Caco-2 (cell line): ENCODE measurements at regions not wholly inside any gene's neighbourhood (a gene's known extent, or its start where the extent isn't known, plus 50 kb on each side); places are given as distances from the start of the nearest gene placed in this dataset.

Experiments
- BruUV-seq: library from RNA; stranded (reverse); fragments of 400-500 nt; replicated peaks from 2 replicates; lab custom pipeline; 2021; lab: Mats Ljungman, UMichigan
- CTCF ChIA-PET: fragments of 300-600 bp; sonication (Branson Sonifier 250); formaldehyde crosslinking; loops from one replicate; lab custom pipeline; 2022; ENCODE audit warnings: antibody characterized with exemption; lab: Charles Lee
- POLR2A ChIA-PET: fragments of 300-600 bp; sonication (Branson Sonifier 250); formaldehyde crosslinking; loops from one replicate; lab custom pipeline; 2022; ENCODE audit warnings: antibody characterized with exemption; lab: Charles Lee
- DNase-seq, 2 experiments: peaks; one replicate each; pipeline versions ENCODE4 v3.0.0 to v3.0.0-alpha.2; 2020 to 2022
- H3K27me3 ChIP-seq: replicated peaks from 2 replicates; pipeline ENCODE4 v1.6.0; 2011; ENCODE audit warnings: low read length; ENCODE audit not compliant: control insufficient read depth, insufficient read depth
- H3K36me3 ChIP-seq: 2 replicates; pipeline ENCODE4 v1.5.1; 2011; ENCODE audit warnings: low read length; ENCODE audit not compliant: control insufficient read depth, insufficient read depth
- H3K4me1 ChIP-seq: fragments of 250-450 bp; sonication (Bioruptor Pico); 2 replicates; pipeline ENCODE4 v1.5.1; 2020; ENCODE audit warnings: mild to moderate bottlenecking
- H3K4me3 ChIP-seq: 2 replicates; pipeline ENCODE4 v1.5.1; 2011; ENCODE audit warnings: low read depth, mild to moderate bottlenecking, control low read depth, low read length
- H3K9me3 ChIP-seq: fragments of 250-450 bp; sonication (Bioruptor Pico); 2 replicates; pipeline ENCODE4 v1.5.1; 2020; ENCODE audit warnings: mild to moderate bottlenecking, moderate library complexity
- H3K27ac Mint-ChIP-seq: one replicate; pipeline ENCODE4 v1.8.0; 2022; ENCODE audit warnings: mixed read lengths; ENCODE audit not compliant: unreplicated experiment
- H3K27me3 Mint-ChIP-seq: one replicate; pipeline ENCODE4 v1.8.0; 2022; ENCODE audit warnings: mixed read lengths; ENCODE audit not compliant: insufficient read depth, unreplicated experiment
- H3K36me3 Mint-ChIP-seq: one replicate; pipeline ENCODE4 v1.8.0; 2022; ENCODE audit warnings: mild to moderate bottlenecking, mixed read lengths; ENCODE audit not compliant: insufficient read depth, unreplicated experiment
- H3K4me1 Mint-ChIP-seq: one replicate; pipeline ENCODE4 v1.8.0; 2022; ENCODE audit warnings: low read depth, mixed read lengths; ENCODE audit not compliant: unreplicated experiment
- H3K4me3 Mint-ChIP-seq: one replicate; pipeline ENCODE4 v1.8.0; 2022; ENCODE audit warnings: mild to moderate bottlenecking, moderate library complexity, mixed read lengths; ENCODE audit not compliant: unreplicated experiment
- H3K9me3 Mint-ChIP-seq: one replicate; pipeline ENCODE4 v1.8.0; 2022; ENCODE audit warnings: mixed read lengths; ENCODE audit not compliant: unreplicated experiment
- CTCF ChIP-seq, 2 experiments: fragments of 200-600 bp in 1 of 2; IDR thresholded peaks; 1 replicate in 1 of 2; 2 replicates in 1 of 2; pipeline versions ENCODE4 v1.5.1 to v1.8.0; 2011 to 2022; ENCODE audit warnings: antibody characterized with exemption in 1 of 2, control low read depth in 1 of 2, inconsistent platforms in 1 of 2, low read depth in 1 of 2, low read length in 1 of 2, mild to moderate bottlenecking in 1 of 2, moderate library complexity in 1 of 2; ENCODE audit not compliant: insufficient read depth in 1 of 2, severe bottlenecking in 1 of 2, unreplicated experiment in 1 of 2
- intact Hi-C: fragments of 100-400 bp; cut with micrococcal nuclease; formaldehyde crosslinking; loops from one replicate; pipeline ENCODE4 v1.10.0; 2022; ENCODE audit not compliant: unreplicated experiment

- Mint-ChIP-seq H3K27me3 (peaks cover 11% of the 10 kb centered on the region), H3K4me1 (no peaks in the 10 kb centered on the region), H3K4me3 (no peak overlapping the region), H3K27ac (no peak overlapping the region), H3K9me3 (no peaks in the 10 kb centered on the region), H3K36me3 (no peaks in the 10 kb centered on the region)
- Histone ChIP-seq H3K4me3 (no peak overlapping the region), H3K4me1 (no peaks in the 10 kb centered on the region), H3K9me3 (no peaks in the 10 kb centered on the region), H3K27me3 (no peaks in the 10 kb centered on the region; the same call in 1 of the 2 replicates), H3K36me3 (no peaks in the 10 kb centered on the region)
- DNase-seq, result no peak
- CTCF ChIA-PET, result no interaction called here
- intact Hi-C loops, result no loop called here
- TF ChIP-seq CTCF (IDR thresholded peaks at IDR 0.05; ENCODE audit: insufficient read depth in 1 of 2, low read depth in 1 of 2, low read length in 1 of 2, severe bottlenecking in 1 of 2, unreplicated experiment in 1 of 2), result no peak
- BruUV-seq, result no TSS peak
- POLR2A ChIA-PET, result no interaction called here
These were observed 232.6 kb downstream of the FLRT2 start for GRCh38 chr14:85762526-85762925.

GRCh38 chr14:85752175-85752574 is 222.2 kb downstream of the FLRT2 start:
- Mint-ChIP-seq H3K9me3 (no peaks in the 10 kb centered on the region), H3K36me3 (no peaks in the 10 kb centered on the region), H3K4me3 (no peak overlapping the region), H3K27me3 (peaks cover 7% of the 10 kb centered on the region), H3K4me1 (no peaks in the 10 kb centered on the region), H3K27ac (no peak overlapping the region)
- H3K27me3 ChIP-seq, result no peaks in the 10 kb centered on the region
- ChIA-PET CTCF (no interaction called here), POLR2A (no interaction called here)
- no peaks in the 10 kb centered on the region for H3K36me3 ChIP-seq
- no peak for DNase-seq
- H3K9me3 ChIP-seq, result no peaks in the 10 kb centered on the region
- H3K4me3 ChIP-seq, result no peak overlapping the region
- intact Hi-C loops, result no loop called here
- H3K4me1 ChIP-seq, result no peaks in the 10 kb centered on the region
- BruUV-seq, result no TSS peak
- no peak for TF ChIP-seq CTCF (IDR thresholded peaks at IDR 0.05; ENCODE audit: insufficient read depth in 1 of 2, low read depth in 1 of 2, low read length in 1 of 2, severe bottlenecking in 1 of 2, unreplicated experiment in 1 of 2)

DNA sequence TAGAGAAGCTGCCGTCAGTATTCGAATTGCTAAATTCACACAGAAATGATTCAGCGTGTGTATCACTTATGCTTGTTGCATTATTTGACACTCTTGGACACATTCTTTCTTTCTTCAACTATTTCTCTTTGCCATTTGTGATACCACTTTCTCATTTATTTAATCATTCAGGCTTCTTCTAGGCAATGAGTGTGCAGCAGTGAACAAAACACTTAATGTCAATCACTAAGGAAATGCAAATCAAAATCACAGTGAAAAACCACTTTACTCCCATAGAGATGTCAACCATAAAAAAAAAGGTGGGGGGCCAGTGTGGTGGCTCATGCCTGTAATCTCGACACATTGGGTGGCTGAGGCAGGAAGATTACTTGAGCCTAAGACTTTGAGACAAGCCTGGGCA is 214.6 kb downstream of the FLRT2 start:
- no peak overlapping the region for H3K27ac Mint-ChIP-seq
- BruUV-seq, result no TSS peak
- H3K4me1 Mint-ChIP-seq, result no peaks in the 10 kb centered on the region
- H3K4me3 ChIP-seq, result no peak overlapping the region
- H3K4me3 Mint-ChIP-seq, result no peak overlapping the region
- no peaks in the 10 kb centered on the region for H3K36me3 ChIP-seq
- H3K27me3 Mint-ChIP-seq, result peaks cover 13% of the 10 kb centered on the region
- H3K27me3 ChIP-seq, result no peaks in the 10 kb centered on the region
- ChIA-PET POLR2A (no interaction called here), CTCF (no interaction called here)
- no peaks in the 10 kb centered on the region for H3K4me1 ChIP-seq
- H3K36me3 Mint-ChIP-seq, result no peaks in the 10 kb centered on the region
- intact Hi-C loops, result no loop called here
- H3K9me3 Mint-ChIP-seq, result no peaks in the 10 kb centered on the region
- TF ChIP-seq CTCF (IDR thresholded peaks at IDR 0.05; ENCODE audit: insufficient read depth in 1 of 2, low read depth in 1 of 2, low read length in 1 of 2, severe bottlenecking in 1 of 2, unreplicated experiment in 1 of 2), result no peak
- H3K9me3 ChIP-seq, result no peaks in the 10 kb centered on the region
- DNase-seq, result no peak
